ENCODE measurements at regions not wholly inside any gene's neighbourhood (a gene's known extent, or its start where the extent isn't known, plus 50 kb on each side); places are given as distances from the start of the nearest gene placed in this dataset.
"Not testable (repeated sequence)": the region's sequence is repeated elsewhere in the genome, so short reads cannot be mapped to it uniquely, and the experiment has no call there.

GRCh38 chr10:121382029-121382520 is 216.2 kb downstream of the FGFR2 start:
- H3K4me2 ChIP-seq; H3K79me2 ChIP-seq (replicated peaks; ENCODE audit: insufficient read depth); H3K27ac ChIP-seq (ENCODE audit: low read depth); H4K20me1 ChIP-seq (replicated peaks; ENCODE audit: insufficient read depth); H3K4me3 ChIP-seq; H3K9me2 ChIP-seq (ENCODE audit: insufficient read depth); H3F3A ChIP-seq (replicated peaks; ENCODE audit: low read depth); H3K27me3 ChIP-seq (ENCODE audit: insufficient read depth); H3K36me3 ChIP-seq (ENCODE audit: insufficient read depth); H3K4me1 Mint-ChIP-seq; H3K4me3 Mint-ChIP-seq; ATAC-seq; DNase-seq (ENCODE audit: low spot score); H3K27ac Mint-ChIP-seq; H2AFZ ChIP-seq; H3K27me3 Mint-ChIP-seq (ENCODE audit: insufficient read depth, low read depth, poor library complexity); H3K4me1 ChIP-seq (ENCODE audit: insufficient read depth): not testable (repeated sequence)
- Mint-ChIP-seq H3K36me3 (ENCODE audit: low read depth) (peaks cover 21% of the 10 kb centered on the region), H3K9me3 (peaks cover 41% of the 10 kb centered on the region)

- DNase-seq (ENCODE audit: low spot score) (no peak), ATAC-seq (no peak)
- Histone ChIP-seq H3K9me2 (ENCODE audit: insufficient read depth) (no peaks in the 10 kb centered on the region), H3K36me3 (ENCODE audit: insufficient read depth) (no peaks in the 10 kb centered on the region), H3K27me3 (ENCODE audit: insufficient read depth) (no peaks in the 10 kb centered on the region), H3K4me2 (no peak overlapping the region), H3K4me3 (no peak overlapping the region), H3K27ac (ENCODE audit: low read depth) (no peak overlapping the region), H2AFZ (no peak overlapping the region), H3F3A (replicated peaks; ENCODE audit: low read depth) (no peaks in the 10 kb centered on the region), H3K4me1 (ENCODE audit: insufficient read depth) (no peaks in the 10 kb centered on the region), H3K79me2 (replicated peaks; ENCODE audit: insufficient read depth) (no peaks in the 10 kb centered on the region), H4K20me1 (replicated peaks; ENCODE audit: insufficient read depth) (no peaks in the 10 kb centered on the region)
- no peak overlapping the region for H3K4me3 Mint-ChIP-seq
- H3K27ac Mint-ChIP-seq: no peak overlapping the region
- H3K36me3 Mint-ChIP-seq (ENCODE audit: low read depth): peaks cover 21% of the 10 kb centered on the region
- H3K27me3 Mint-ChIP-seq (ENCODE audit: insufficient read depth, low read depth, poor library complexity): no peaks in the 10 kb centered on the region
- H3K4me1 Mint-ChIP-seq: no peaks in the 10 kb centered on the region
- peaks cover 41% of the 10 kb centered on the region for H3K9me3 Mint-ChIP-seq
- TF ChIP-seq ZNF114 (CRISPR knock-in tag; IDR thresholded peaks at IDR 0.05) (no peak), ETS1 (IDR thresholded peaks at IDR 0.05) (no peak), JUNB (IDR thresholded peaks at IDR 0.05; ENCODE audit: unreplicated experiment) (no peak), ZNF331 (CRISPR knock-in tag; IDR thresholded peaks at IDR 0.05; ENCODE audit: low read depth) (no peak), STAT1 (IDR thresholded peaks at IDR 0.05; ENCODE audit: unreplicated experiment) (no peak), NANOG (IDR thresholded peaks at IDR 0.05; ENCODE audit: borderline replicate concordance) (no peak), EZH2phosphoT487 (IDR thresholded peaks at IDR 0.05; ENCODE audit: unreplicated experiment) (no peak), POLR2AphosphoS5 (IDR thresholded peaks at IDR 0.05; ENCODE audit: low read depth) (no peak), EZH2 (IDR thresholded peaks at IDR 0.05; ENCODE audit: low read depth, unreplicated experiment) (no peak)
- TF ChIP-seq, protein P1, sequence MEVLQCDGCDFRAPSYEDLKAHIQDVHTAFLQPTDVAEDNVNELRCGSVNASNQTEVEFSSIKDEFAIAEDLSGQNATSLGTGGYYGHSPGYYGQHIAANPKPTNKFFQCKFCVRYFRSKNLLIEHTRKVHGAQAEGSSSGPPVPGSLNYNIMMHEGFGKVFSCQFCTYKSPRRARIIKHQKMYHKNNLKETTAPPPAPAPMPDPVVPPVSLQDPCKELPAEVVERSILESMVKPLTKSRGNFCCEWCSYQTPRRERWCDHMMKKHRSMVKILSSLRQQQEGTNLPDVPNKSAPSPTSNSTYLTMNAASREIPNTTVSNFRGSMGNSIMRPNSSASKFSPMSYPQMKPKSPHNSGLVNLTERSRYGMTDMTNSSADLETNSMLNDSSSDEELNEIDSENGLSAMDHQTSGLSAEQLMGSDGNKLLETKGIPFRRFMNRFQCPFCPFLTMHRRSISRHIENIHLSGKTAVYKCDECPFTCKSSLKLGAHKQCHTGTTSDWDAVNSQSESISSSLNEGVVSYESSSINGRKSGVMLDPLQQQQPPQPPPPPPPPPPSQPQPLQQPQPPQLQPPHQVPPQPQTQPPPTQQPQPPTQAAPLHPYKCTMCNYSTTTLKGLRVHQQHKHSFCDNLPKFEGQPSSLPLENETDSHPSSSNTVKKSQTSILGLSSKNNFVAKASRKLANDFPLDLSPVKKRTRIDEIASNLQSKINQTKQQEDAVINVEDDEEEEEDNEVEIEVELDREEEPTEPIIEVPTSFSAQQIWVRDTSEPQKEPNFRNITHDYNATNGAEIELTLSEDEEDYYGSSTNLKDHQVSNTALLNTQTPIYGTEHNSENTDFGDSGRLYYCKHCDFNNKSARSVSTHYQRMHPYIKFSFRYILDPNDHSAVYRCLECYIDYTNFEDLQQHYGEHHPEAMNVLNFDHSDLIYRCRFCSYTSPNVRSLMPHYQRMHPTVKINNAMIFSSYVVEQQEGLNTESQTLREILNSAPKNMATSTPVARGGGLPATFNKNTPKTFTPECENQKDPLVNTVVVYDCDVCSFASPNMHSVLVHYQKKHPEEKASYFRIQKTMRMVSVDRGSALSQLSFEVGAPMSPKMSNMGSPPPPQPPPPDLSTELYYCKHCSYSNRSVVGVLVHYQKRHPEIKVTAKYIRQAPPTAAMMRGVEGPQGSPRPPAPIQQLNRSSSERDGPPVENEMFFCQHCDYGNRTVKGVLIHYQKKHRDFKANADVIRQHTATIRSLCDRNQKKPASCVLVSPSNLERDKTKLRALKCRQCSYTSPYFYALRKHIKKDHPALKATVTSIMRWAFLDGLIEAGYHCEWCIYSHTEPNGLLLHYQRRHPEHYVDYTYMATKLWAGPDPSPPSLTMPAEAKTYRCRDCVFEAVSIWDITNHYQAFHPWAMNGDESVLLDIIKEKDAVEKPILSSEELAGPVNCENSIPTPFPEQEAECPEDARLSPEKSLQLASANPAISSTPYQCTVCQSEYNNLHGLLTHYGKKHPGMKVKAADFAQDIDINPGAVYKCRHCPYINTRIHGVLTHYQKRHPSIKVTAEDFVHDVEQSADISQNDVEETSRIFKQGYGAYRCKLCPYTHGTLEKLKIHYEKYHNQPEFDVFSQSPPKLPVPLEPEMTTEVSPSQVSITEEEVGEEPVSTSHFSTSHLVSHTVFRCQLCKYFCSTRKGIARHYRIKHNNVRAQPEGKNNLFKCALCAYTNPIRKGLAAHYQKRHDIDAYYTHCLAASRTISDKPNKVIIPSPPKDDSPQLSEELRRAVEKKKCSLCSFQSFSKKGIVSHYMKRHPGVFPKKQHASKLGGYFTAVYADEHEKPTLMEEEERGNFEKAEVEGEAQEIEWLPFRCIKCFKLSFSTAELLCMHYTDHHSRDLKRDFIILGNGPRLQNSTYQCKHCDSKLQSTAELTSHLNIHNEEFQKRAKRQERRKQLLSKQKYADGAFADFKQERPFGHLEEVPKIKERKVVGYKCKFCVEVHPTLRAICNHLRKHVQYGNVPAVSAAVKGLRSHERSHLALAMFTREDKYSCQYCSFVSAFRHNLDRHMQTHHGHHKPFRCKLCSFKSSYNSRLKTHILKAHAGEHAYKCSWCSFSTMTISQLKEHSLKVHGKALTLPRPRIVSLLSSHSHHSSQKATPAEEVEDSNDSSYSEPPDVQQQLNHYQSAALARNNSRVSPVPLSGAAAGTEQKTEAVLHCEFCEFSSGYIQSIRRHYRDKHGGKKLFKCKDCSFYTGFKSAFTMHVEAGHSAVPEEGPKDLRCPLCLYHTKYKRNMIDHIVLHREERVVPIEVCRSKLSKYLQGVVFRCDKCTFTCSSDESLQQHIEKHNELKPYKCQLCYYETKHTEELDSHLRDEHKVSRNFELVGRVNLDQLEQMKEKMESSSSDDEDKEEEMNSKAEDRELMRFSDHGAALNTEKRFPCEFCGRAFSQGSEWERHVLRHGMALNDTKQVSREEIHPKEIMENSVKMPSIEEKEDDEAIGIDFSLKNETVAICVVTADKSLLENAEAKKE (CRISPR knock-in tag; IDR thresholded peaks at IDR 0.05): no peak
- TF ChIP-seq, protein P2, sequence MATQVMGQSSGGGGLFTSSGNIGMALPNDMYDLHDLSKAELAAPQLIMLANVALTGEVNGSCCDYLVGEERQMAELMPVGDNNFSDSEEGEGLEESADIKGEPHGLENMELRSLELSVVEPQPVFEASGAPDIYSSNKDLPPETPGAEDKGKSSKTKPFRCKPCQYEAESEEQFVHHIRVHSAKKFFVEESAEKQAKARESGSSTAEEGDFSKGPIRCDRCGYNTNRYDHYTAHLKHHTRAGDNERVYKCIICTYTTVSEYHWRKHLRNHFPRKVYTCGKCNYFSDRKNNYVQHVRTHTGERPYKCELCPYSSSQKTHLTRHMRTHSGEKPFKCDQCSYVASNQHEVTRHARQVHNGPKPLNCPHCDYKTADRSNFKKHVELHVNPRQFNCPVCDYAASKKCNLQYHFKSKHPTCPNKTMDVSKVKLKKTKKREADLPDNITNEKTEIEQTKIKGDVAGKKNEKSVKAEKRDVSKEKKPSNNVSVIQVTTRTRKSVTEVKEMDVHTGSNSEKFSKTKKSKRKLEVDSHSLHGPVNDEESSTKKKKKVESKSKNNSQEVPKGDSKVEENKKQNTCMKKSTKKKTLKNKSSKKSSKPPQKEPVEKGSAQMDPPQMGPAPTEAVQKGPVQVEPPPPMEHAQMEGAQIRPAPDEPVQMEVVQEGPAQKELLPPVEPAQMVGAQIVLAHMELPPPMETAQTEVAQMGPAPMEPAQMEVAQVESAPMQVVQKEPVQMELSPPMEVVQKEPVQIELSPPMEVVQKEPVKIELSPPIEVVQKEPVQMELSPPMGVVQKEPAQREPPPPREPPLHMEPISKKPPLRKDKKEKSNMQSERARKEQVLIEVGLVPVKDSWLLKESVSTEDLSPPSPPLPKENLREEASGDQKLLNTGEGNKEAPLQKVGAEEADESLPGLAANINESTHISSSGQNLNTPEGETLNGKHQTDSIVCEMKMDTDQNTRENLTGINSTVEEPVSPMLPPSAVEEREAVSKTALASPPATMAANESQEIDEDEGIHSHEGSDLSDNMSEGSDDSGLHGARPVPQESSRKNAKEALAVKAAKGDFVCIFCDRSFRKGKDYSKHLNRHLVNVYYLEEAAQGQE (IDR thresholded peaks at IDR 0.05; ENCODE audit: unreplicated experiment): no peak
These were observed 213.1 kb downstream of the FGFR2 start for GRCh38 chr10:121385136-121385535.

Data from GM23338 (cell line).